Panc1 (cell line): ENCODE measurements at regions not wholly inside any gene's neighbourhood (a gene's known extent, or its start where the extent isn't known, plus 50 kb on each side); places are given as distances from the start of the nearest gene placed in this dataset.

Source experiments
- ATAC-seq: fragments of 200-7000 bp; cut with Tn5 transposase; 2 replicates; pipeline ENCODE4 v1.9.1; 2020; ENCODE audit warnings: mild to moderate bottlenecking, moderate library complexity
- BruUV-seq: library from RNA; stranded (reverse); fragments of 400-500 nt; replicated peaks from 2 replicates; lab custom pipeline; 2021; lab: Mats Ljungman, UMichigan
- CTCF ChIA-PET: fragments of 300-600 bp; sonication (Branson Sonifier 250); formaldehyde crosslinking; loops from one replicate; lab custom pipeline; 2022; ENCODE audit warnings: antibody characterized with exemption; lab: Charles Lee
- POLR2A ChIA-PET: fragments of 300-600 bp; sonication (Branson Sonifier 250); formaldehyde crosslinking; loops from one replicate; lab custom pipeline; 2022; ENCODE audit warnings: antibody characterized with exemption; lab: Charles Lee
- DNase-seq: peaks from one replicate; pipeline ENCODE4 v3.0.0-alpha.2; 2010; ENCODE audit warnings: low read depth, low spot score
- H3K27ac ChIP-seq: 2 replicates; pipeline ENCODE4 v1.5.1; 2011; ENCODE audit warnings: mild to moderate bottlenecking, low read length, inconsistent platforms
- H3K27me3 ChIP-seq: fragments of 200-500 bp; sonication (Bioruptor generic); 2 replicates; pipeline ENCODE4 v1.6.0; 2014; ENCODE audit warnings: low read length, inconsistent platforms; ENCODE audit not compliant: control insufficient read depth, insufficient read depth
- H3K36me3 ChIP-seq: fragments of 200-500 bp; sonication (Bioruptor generic); 2 replicates; pipeline ENCODE4 v1.5.1; 2014; ENCODE audit warnings: inconsistent platforms, mild to moderate bottlenecking, low read length, moderate library complexity; ENCODE audit not compliant: control insufficient read depth, insufficient read depth
- H3K4me1 ChIP-seq: 2 replicates; pipeline ENCODE4 v1.5.1; 2011; ENCODE audit warnings: inconsistent platforms, mild to moderate bottlenecking, low read length, moderate library complexity; ENCODE audit not compliant: control insufficient read depth, insufficient read depth
- H3K4me3 ChIP-seq, 2 experiments: 2 replicates each; pipeline ENCODE4 v1.5.1; 2011 to 2012; ENCODE audit warnings: low read depth in 2 of 2, low read length in 2 of 2, mild to moderate bottlenecking in 2 of 2, inconsistent platforms in 1 of 2, moderate library complexity in 1 of 2
- H3K9me3 ChIP-seq: fragments of 200-500 bp; sonication (Bioruptor generic); 2 replicates; pipeline ENCODE4 v1.5.1; 2014; ENCODE audit warnings: low read depth, mild to moderate bottlenecking, inconsistent platforms, low read length, moderate library complexity; ENCODE audit not compliant: control insufficient read depth, insufficient read depth
- CTCF ChIP-seq: fragments of 450-650 bp; IDR thresholded peaks from 2 replicates; pipeline ENCODE4 v1.5.1; 2017; ENCODE audit warnings: mild to moderate bottlenecking
- POLR2AphosphoS5 ChIP-seq: IDR thresholded peaks from 2 replicates; pipeline ENCODE4 v1.6.1; 2012; ENCODE audit warnings: mild to moderate bottlenecking, low read depth, low read length, moderate library complexity
- SIN3A ChIP-seq: IDR thresholded peaks from 2 replicates; pipeline ENCODE4 v1.6.1; 2012; ENCODE audit warnings: low read depth, mild to moderate bottlenecking, low read length, moderate library complexity, borderline replicate concordance; ENCODE audit not compliant: insufficient read depth
- TCF7L2 ChIP-seq: IDR thresholded peaks from 2 replicates; pipeline ENCODE4 v1.6.1; 2011; ENCODE audit warnings: mild to moderate bottlenecking, low read depth, low read length, inconsistent platforms
- in situ Hi-C: cut with HindIII; loops from 2 replicates; pipeline ENCODE4 v1.10.0; 2016; ENCODE audit warnings: low sequenced_read_pairs, low pct_unique_long_range_greater_than_20kb
- intact Hi-C: fragments of 100-400 bp; cut with micrococcal nuclease; formaldehyde crosslinking; loops from one replicate; pipeline ENCODE4 v1.10.0; 2022; ENCODE audit not compliant: unreplicated experiment
- TF ChIP-seq, protein P1 (sequence below), 2 experiments: IDR thresholded peaks; 2 replicates each; pipeline ENCODE4 v1.6.1; 2011 to 2012; ENCODE audit warnings: low read depth in 2 of 2, control low read depth in 1 of 2, low read length in 1 of 2, mild to moderate bottlenecking in 1 of 2, moderate library complexity in 1 of 2; ENCODE audit not compliant: insufficient read depth in 1 of 2

- ATAC-seq (no peak), DNase-seq (no peak)
- ChIA-PET CTCF (no interaction called here), POLR2A (no interaction called here)
- TF ChIP-seq CTCF (no peak), TCF7L2 (no peak), SIN3A (no peak), POLR2AphosphoS5 (no peak)
- TF ChIP-seq, protein P1, sequence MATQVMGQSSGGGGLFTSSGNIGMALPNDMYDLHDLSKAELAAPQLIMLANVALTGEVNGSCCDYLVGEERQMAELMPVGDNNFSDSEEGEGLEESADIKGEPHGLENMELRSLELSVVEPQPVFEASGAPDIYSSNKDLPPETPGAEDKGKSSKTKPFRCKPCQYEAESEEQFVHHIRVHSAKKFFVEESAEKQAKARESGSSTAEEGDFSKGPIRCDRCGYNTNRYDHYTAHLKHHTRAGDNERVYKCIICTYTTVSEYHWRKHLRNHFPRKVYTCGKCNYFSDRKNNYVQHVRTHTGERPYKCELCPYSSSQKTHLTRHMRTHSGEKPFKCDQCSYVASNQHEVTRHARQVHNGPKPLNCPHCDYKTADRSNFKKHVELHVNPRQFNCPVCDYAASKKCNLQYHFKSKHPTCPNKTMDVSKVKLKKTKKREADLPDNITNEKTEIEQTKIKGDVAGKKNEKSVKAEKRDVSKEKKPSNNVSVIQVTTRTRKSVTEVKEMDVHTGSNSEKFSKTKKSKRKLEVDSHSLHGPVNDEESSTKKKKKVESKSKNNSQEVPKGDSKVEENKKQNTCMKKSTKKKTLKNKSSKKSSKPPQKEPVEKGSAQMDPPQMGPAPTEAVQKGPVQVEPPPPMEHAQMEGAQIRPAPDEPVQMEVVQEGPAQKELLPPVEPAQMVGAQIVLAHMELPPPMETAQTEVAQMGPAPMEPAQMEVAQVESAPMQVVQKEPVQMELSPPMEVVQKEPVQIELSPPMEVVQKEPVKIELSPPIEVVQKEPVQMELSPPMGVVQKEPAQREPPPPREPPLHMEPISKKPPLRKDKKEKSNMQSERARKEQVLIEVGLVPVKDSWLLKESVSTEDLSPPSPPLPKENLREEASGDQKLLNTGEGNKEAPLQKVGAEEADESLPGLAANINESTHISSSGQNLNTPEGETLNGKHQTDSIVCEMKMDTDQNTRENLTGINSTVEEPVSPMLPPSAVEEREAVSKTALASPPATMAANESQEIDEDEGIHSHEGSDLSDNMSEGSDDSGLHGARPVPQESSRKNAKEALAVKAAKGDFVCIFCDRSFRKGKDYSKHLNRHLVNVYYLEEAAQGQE (IDR thresholded peaks at IDR 0.05; ENCODE audit: insufficient read depth in 1 of 2, low read depth in 2 of 2, low read length in 1 of 2) = no peak
- in situ Hi-C loops (no loop called here), intact Hi-C loops (no loop called here)
- no peaks in the 10 kb centered on the region for H3K4me1 ChIP-seq
- no TSS peak for BruUV-seq
- H3K27me3 ChIP-seq = peaks cover 15% of the 10 kb centered on the region; the same call in 1 of the 2 replicates
- no peaks in the 10 kb centered on the region for H3K9me3 ChIP-seq
- H3K4me3 ChIP-seq = no peak overlapping the region
- no peak overlapping the region for H3K27ac ChIP-seq
- no peaks in the 10 kb centered on the region for H3K36me3 ChIP-seq
Observed at GRCh38 chr2:204112084-204112770, 175.7 kb downstream of the ICOS start.

DNA sequence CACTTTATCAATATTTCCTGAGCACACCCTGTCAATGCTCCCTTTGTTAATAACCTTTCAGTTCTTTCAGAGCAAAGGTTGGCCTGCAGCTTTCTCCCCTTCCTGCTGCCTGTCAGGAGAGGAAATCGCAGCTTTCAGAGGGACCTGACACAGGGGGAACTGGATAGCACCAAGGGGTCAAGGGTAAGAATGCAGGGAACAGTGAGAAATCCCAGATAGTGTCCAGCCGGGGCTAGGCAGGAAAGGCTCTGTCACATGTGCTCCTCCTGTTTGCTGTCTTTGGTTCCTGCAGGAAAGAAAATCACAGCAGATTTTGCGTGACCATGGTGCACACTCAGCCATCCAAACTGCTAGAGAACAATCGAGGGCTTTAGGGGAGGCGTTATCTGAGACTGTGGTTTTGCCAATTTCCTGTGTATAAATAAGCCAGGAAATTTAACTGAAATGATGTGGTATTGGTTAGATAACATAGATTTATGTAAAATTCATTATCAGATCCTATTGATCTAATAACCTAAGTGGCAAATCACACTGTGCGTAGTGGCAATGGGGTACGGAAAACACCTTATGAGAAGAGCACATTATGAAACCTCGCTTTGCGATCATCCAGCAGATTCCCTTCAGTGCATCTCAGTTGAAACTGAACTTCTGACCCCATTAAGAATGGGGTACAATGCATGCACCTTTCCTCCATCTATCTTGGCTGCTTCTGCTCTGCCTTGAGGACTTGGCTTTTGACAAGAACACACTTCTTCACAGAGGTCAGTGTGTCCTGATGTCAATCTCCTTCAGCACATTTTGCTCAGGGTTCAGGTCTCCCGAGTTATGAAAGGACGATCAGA, 178.0 kb downstream of the ICOS start:
- Histone ChIP-seq H3K4me3 (no peak overlapping the region), H3K36me3 (no peaks in the 10 kb centered on the region), H3K4me1 (no peaks in the 10 kb centered on the region), H3K9me3 (no peaks in the 10 kb centered on the region), H3K27me3 (peaks cover 9% of the 10 kb centered on the region; the same call in 1 of the 2 replicates), H3K27ac (no peak overlapping the region)
- ChIA-PET CTCF (no interaction called here), POLR2A (no interaction called here)
- DNase-seq (no peak), ATAC-seq (no peak)
- no TSS peak for BruUV-seq
- in situ Hi-C loops (no loop called here), intact Hi-C loops (no loop called here)
- no peak for TF ChIP-seq TCF7L2
- no peak for TF ChIP-seq CTCF
- TF ChIP-seq, protein P1 (IDR thresholded peaks at IDR 0.05; ENCODE audit: insufficient read depth in 1 of 2, low read depth in 2 of 2, low read length in 1 of 2) = no peak
- TF ChIP-seq POLR2AphosphoS5 = no peak
- no peak for TF ChIP-seq SIN3A
